Effector memory CD8-positive, alpha-beta T cell (primary cell): ENCODE measurements at regions not wholly inside any gene's neighbourhood (a gene's known extent, or its start where the extent isn't known, plus 50 kb on each side); places are given as distances from the start of the nearest gene placed in this dataset.

Source experiments
- ATAC-seq: fragments of 150-1000 bp; cut with Tn5 transposase; replicated peaks from 2 replicates; pipeline ENCODE4 v1.10.0; 2021; ENCODE audit warnings: mild to moderate bottlenecking, moderate library complexity
- DNase-seq, 3 experiments: peaks; one replicate each; pipeline ENCODE4 v3.0.0; 2021
- H3K27ac Mint-ChIP-seq, 2 donors: one replicate each; pipeline ENCODE4 v1.8.0; 2022; ENCODE audit warnings: mild to moderate bottlenecking in 2 of 2, mixed read lengths in 2 of 2, moderate library complexity in 2 of 2
- H3K27me3 Mint-ChIP-seq, 2 donors: one replicate each; pipeline ENCODE4 v1.8.0; 2022; ENCODE audit warnings: mixed read lengths in 2 of 2
- H3K36me3 Mint-ChIP-seq: one replicate; pipeline ENCODE4 v1.8.0; 2022; ENCODE audit warnings: mild to moderate bottlenecking, moderate library complexity, mixed read lengths; ENCODE audit not compliant: insufficient read depth
- H3K4me1 Mint-ChIP-seq, 2 donors: one replicate each; pipeline ENCODE4 v1.8.0; 2022; ENCODE audit warnings: low read depth in 2 of 2, mixed read lengths in 2 of 2
- H3K4me3 Mint-ChIP-seq, 2 donors: one replicate each; pipeline ENCODE4 v1.8.0; 2022; ENCODE audit warnings: mild to moderate bottlenecking in 2 of 2, mixed read lengths in 2 of 2, moderate library complexity in 2 of 2
- H3K9me3 Mint-ChIP-seq, 2 donors: one replicate each; pipeline ENCODE4 v1.8.0; 2022; ENCODE audit warnings: mixed read lengths in 2 of 2

GRCh38 chr4:65918872-65919271, 248.6 kb upstream of the EPHA5 start:
- DNase-seq (no peak), ATAC-seq (no peak)
- peaks cover 4% of the 10 kb centered on the region for H3K36me3 Mint-ChIP-seq
- peaks cover 8 to 9% of the 10 kb centered on the region in 2 donors for H3K9me3 Mint-ChIP-seq
- H3K4me3 Mint-ChIP-seq: no peak overlapping the region
- H3K27me3 Mint-ChIP-seq: no peaks in the 10 kb centered on the region
- no peaks in the 10 kb centered on the region for H3K4me1 Mint-ChIP-seq
- H3K27ac Mint-ChIP-seq: no peak overlapping the region

DNA sequence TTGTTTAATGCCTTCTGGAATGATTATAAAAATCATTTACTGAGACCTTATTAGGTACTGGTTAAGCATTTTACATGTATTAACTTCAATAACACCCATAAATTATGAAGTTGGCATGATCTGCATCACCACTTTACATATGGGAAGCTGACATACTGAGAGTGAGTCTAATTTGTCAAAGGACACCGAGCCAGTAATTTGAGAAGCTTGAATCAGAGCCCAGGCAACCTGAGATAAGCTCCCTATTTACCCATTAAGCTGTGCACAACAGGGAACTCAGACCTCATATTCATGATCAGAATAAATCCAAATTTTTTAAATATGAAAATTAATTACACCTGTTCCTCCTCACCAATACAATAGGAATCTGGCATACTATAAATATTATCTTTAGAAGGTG, 247.9 kb upstream of the EPHA5 start:
- ATAC-seq: no peak
- no peak for DNase-seq
- Mint-ChIP-seq H3K4me1 (no peaks in the 10 kb centered on the region), H3K27ac (no peak overlapping the region), H3K36me3 (peaks cover 4% of the 10 kb centered on the region), H3K9me3 (peaks cover 8 to 9% of the 10 kb centered on the region in 2 donors), H3K4me3 (no peak overlapping the region), H3K27me3 (no peaks in the 10 kb centered on the region)

- Mint-ChIP-seq H3K36me3 (peaks cover 4% of the 10 kb centered on the region), H3K9me3 (peaks cover 10 to 14% of the 10 kb centered on the region in 2 donors), H3K4me1 (no peaks in the 10 kb centered on the region), H3K27ac (no peak overlapping the region), H3K27me3 (no peaks in the 10 kb centered on the region), H3K4me3 (no peak overlapping the region)
- ATAC-seq (no peak), DNase-seq (no peak)
Observed at GRCh38 chr4:65917486-65917885, 247.2 kb upstream of the EPHA5 start.

- Mint-ChIP-seq H3K27ac (no peak overlapping the region), H3K27me3 (no peaks in the 10 kb centered on the region), H3K36me3 (no peaks in the 10 kb centered on the region), H3K9me3 (peaks cover 9 to 10% of the 10 kb centered on the region in 2 donors), H3K4me1 (no peaks in the 10 kb centered on the region), H3K4me3 (no peak overlapping the region)
- no peak for DNase-seq
- no peak for ATAC-seq
Observed at GRCh38 chr4:65911720-65912119, 241.4 kb upstream of the EPHA5 start.

GRCh38 chr4:65893957-65894755, 223.9 kb upstream of the EPHA5 start:
- Mint-ChIP-seq H3K27ac (no peak overlapping the region), H3K36me3 (no peaks in the 10 kb centered on the region), H3K4me3 (no peak overlapping the region), H3K27me3 (no peaks in the 10 kb centered on the region), H3K4me1 (no peaks in the 10 kb centered on the region), H3K9me3 (peaks cover 12 to 26% of the 10 kb centered on the region in 2 donors)
- ATAC-seq: no peak
- DNase-seq: no peak

- Mint-ChIP-seq H3K36me3 (no peaks in the 10 kb centered on the region), H3K9me3 (peaks cover 9 to 17% of the 10 kb centered on the region in 2 donors), H3K4me1 (no peaks in the 10 kb centered on the region), H3K27me3 (no peaks in the 10 kb centered on the region), H3K4me3 (no peak overlapping the region), H3K27ac (no peak overlapping the region)
- DNase-seq (no peak), ATAC-seq (no peak)
Observed at GRCh38 chr4:65893271-65893670, 223.0 kb upstream of the EPHA5 start.

- no peaks in the 10 kb centered on the region for H3K4me1 Mint-ChIP-seq
- H3K36me3 Mint-ChIP-seq: no peaks in the 10 kb centered on the region
- no peak for DNase-seq
- no peaks in the 10 kb centered on the region for H3K27me3 Mint-ChIP-seq
- no peak overlapping the region for H3K27ac Mint-ChIP-seq
- no peak for ATAC-seq
- no peaks in the 10 kb centered on the region for H3K9me3 Mint-ChIP-seq
- no peak overlapping the region for H3K4me3 Mint-ChIP-seq
Observed at GRCh38 chr4:65880594-65880993, 210.3 kb upstream of the EPHA5 start.

- H3K27ac Mint-ChIP-seq: no peak overlapping the region
Observed at GRCh38 chr4:65868096-65868824, 198.0 kb upstream of the EPHA5 start.

GRCh38 chr4:65865489-65865888, 195.2 kb upstream of the EPHA5 start:
- Mint-ChIP-seq H3K9me3 (peaks cover 8 to 20% of the 10 kb centered on the region in 2 donors), H3K4me3 (no peak overlapping the region), H3K27me3 (no peaks in the 10 kb centered on the region), H3K36me3 (no peaks in the 10 kb centered on the region), H3K27ac (no peak overlapping the region), H3K4me1 (no peaks in the 10 kb centered on the region)
- ATAC-seq (no peak), DNase-seq (no peak)

More at GRCh38 chr4:65868096-65868824, 198.0 kb upstream of the EPHA5 start:
- Mint-ChIP-seq H3K27me3 (no peaks in the 10 kb centered on the region), H3K36me3 (no peaks in the 10 kb centered on the region), H3K4me1 (no peaks in the 10 kb centered on the region), H3K4me3 (no peak overlapping the region), H3K9me3 (peaks cover 11 to 15% of the 10 kb centered on the region in 2 donors)
- DNase-seq: no peak
- no peak for ATAC-seq

DNA sequence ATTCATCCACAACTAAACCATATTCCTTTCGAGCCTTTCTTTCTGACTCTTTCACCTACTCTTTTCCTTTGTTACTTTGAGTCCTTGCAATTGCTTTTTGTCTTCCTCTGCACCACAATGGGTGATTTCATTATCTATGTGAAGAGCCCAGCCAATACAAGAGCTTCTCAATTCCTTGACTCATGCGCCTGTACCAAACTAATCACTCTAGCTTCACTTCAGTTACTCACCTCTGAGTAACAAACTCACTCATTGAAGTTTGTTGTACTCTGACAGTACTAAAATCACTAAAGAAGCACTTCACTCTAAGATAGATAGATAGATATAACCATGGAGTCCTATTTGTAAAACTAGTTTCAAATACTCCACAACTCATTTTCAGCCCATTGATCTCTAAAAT, 191.7 kb upstream of the EPHA5 start:
- H3K4me1 Mint-ChIP-seq: no peaks in the 10 kb centered on the region
- no peak overlapping the region for H3K4me3 Mint-ChIP-seq
- DNase-seq (no peak), ATAC-seq (no peak)
- peaks cover 7 to 20% of the 10 kb centered on the region in 2 donors for H3K9me3 Mint-ChIP-seq
- no peaks in the 10 kb centered on the region for H3K36me3 Mint-ChIP-seq
- H3K27ac Mint-ChIP-seq: no peak overlapping the region
- H3K27me3 Mint-ChIP-seq: no peaks in the 10 kb centered on the region

GRCh38 chr4:65845199-65845773, 175.0 kb upstream of the EPHA5 start:
- Mint-ChIP-seq H3K36me3 (no peaks in the 10 kb centered on the region), H3K4me1 (no peaks in the 10 kb centered on the region), H3K27ac (no peak overlapping the region), H3K9me3 (peaks cover 8 to 15% of the 10 kb centered on the region in 2 donors), H3K4me3 (no peak overlapping the region), H3K27me3 (no peaks in the 10 kb centered on the region)
- DNase-seq (no peak), ATAC-seq (no peak)

DNA sequence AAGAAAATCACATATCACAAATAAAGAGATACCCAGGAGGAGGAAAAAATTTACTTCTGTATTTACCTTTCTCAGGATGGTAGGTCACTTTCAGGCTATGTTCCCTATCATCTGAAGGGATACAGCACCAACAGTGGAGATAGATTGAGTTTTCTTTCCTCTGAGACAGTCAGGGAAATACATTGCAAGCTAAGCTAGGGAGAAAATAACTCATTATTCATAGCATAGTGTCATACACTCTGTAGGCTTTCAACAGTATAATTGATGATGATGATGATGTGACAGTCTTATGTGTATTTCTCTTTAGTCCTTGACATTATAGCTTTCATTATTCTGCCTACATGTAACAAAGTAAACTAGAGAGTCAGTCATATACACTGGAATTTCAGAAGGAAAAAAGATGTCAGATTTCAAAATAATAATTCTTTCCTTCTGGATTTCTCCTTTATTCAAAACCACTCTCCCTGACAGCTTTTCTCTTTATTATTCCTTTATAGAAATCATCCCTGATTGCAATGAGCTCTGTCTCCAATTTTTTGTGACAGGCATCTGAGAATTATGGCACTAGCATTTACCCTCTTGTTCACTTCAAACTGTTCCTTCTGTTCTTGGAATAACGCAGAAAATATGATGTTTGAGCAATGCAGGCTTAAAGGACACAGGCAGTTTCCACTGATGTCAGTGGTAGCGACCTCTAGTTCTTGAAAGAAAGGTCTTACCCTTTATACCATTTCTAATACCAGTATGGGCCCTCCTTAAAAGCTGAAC, 169.1 kb upstream of the EPHA5 start:
- Mint-ChIP-seq H3K4me1 (no peaks in the 10 kb centered on the region), H3K4me3 (no peak overlapping the region), H3K27me3 (no peaks in the 10 kb centered on the region), H3K27ac (no peak overlapping the region), H3K36me3 (no peaks in the 10 kb centered on the region), H3K9me3 (peaks cover 0 to 10% of the 10 kb centered on the region in 2 donors)
- ATAC-seq (no peak), DNase-seq (no peak)

DNA sequence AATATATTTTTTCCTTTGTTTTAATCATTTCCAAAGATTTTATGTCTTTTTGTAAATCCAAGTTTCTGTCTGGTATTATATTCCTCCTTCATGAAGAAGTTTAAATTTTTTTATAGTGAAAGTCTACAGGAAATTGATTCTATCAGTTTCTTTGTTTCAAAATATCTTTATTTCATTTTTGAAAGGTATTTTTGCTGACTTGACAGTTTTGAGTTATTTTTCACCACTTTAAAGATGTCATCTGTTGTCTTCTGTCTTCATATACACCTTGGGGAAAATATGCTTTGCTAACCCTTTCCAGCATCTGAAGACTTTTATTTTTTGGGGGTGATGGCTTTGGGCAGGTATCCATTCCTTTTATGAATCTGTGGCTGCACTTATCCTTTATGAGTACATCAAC, 164.4 kb upstream of the EPHA5 start:
- H3K27ac Mint-ChIP-seq: no peak overlapping the region
- H3K4me1 Mint-ChIP-seq: no peaks in the 10 kb centered on the region
- ATAC-seq (no peak), DNase-seq (no peak)
- H3K4me3 Mint-ChIP-seq: no peak overlapping the region
- no peaks in the 10 kb centered on the region for H3K27me3 Mint-ChIP-seq
- no peaks in the 10 kb centered on the region for H3K36me3 Mint-ChIP-seq
- H3K9me3 Mint-ChIP-seq: peaks cover 0 to 8% of the 10 kb centered on the region in 2 donors
